Tibial nerve (tissue), 4 donors: ENCODE measurements at regions not wholly inside any gene's neighbourhood (a gene's known extent, or its start where the extent isn't known, plus 50 kb on each side); places are given as distances from the start of the nearest gene placed in this dataset.

Source experiments
- DNase-seq, 2 donors: peaks; one replicate each; pipeline ENCODE4 v3.0.0-alpha.2; 2019; ENCODE audit warnings: low spot score in 2 of 2
- H3K27ac ChIP-seq, 4 donors: fragments of 200-600 bp; sonication (generic) in 3 of 4; one replicate each; pipeline ENCODE4 v1.5.1; 2017 to 2019; ENCODE audit warnings: mild to moderate bottlenecking in 1 of 4
- H3K27me3 ChIP-seq, 2 donors: fragments of 200-600 bp; sonication (generic) in 1 of 2; one replicate each; pipeline versions ENCODE4 v1.5.1 to v1.6.0; 2017 to 2019
- H3K36me3 ChIP-seq, 3 donors: fragments of 200-600 bp; sonication (generic); one replicate each; pipeline ENCODE4 v1.5.1; 2018 to 2019
- H3K4me1 ChIP-seq, 4 donors: fragments of 200-600 bp; sonication (generic) in 3 of 4; one replicate each; pipeline ENCODE4 v1.5.1; 2017 to 2019
- H3K4me3 ChIP-seq, 4 donors: fragments of 200-600 bp; sonication (generic) in 3 of 4; one replicate each; pipeline ENCODE4 v1.5.1; 2017 to 2019; ENCODE audit warnings: mild to moderate bottlenecking in 1 of 4, moderate library complexity in 1 of 4
- H3K9me3 ChIP-seq, 4 donors: fragments of 200-600 bp; sonication (generic) in 3 of 4; one replicate each; pipeline ENCODE4 v1.5.1; 2017 to 2019
- CTCF ChIP-seq, 5 experiments: fragments of 200-600 bp in 3 of 5; fragments of 450-650 bp in 2 of 5; sonication (generic) in 3 of 5; IDR thresholded peaks; one replicate each; pipeline ENCODE4 v1.5.1; 2016 to 2019; ENCODE audit warnings: antibody characterized with exemption in 5 of 5, mild to moderate bottlenecking in 3 of 5, moderate library complexity in 2 of 5
- EP300 ChIP-seq, 2 donors: sonication (generic); formaldehyde crosslinking; IDR thresholded peaks; one replicate each; pipeline ENCODE4 v1.6.1; 2017; ENCODE audit warnings: antibody characterized with exemption in 2 of 2, mild to moderate bottlenecking in 1 of 2
- POLR2A ChIP-seq, 2 donors: fragments of 450-650 bp; IDR thresholded peaks; one replicate each; pipeline ENCODE4 v1.6.1; 2017; ENCODE audit warnings: antibody characterized with exemption in 2 of 2, mild to moderate bottlenecking in 2 of 2, moderate library complexity in 2 of 2
- WGBS, 2 donors: methylation state at CpG; one replicate each; pipeline ENCODE4 v1.1.5; 2018; 5-methylcytosine and 5-hydroxymethylcytosine counted together

DNA sequence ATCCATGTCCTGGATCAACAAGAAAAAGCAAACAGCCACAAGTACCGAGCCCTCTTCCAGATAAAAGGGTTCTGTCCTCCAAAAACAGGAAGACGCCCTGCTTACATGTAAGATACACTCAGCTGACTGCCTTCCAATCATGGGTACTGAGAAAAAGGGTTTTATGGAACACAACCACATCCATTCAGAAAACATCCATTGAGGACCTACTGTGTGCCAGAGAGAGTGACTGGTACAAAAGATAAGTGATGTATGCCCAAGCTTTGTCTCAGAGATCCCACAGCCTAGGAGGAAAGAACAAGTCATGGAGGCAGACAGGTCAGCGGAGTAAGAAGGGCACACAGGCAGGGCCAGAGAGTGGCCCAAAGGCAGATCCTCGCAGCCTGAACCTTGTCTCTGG, 94.8 kb upstream of the SSTR4 start:
- no peak for DNase-seq
- Histone ChIP-seq H3K4me1 (no peaks in the 10 kb centered on the region), H3K4me3 (no peak overlapping the region), H3K9me3 (peaks cover 0 to 5% (median 0%) of the 10 kb centered on the region in 4 donors), H3K36me3 (no peaks in the 10 kb centered on the region), H3K27me3 (no peaks in the 10 kb centered on the region), H3K27ac (no peak overlapping the region)
- WGBS, 2 donors = 78 to 81% methylated on average over 4 of the region's 4 CpGs
- TF ChIP-seq EP300 (IDR thresholded peaks at IDR 0.05) (no peak), CTCF (IDR thresholded peaks at IDR 0.05) (no peak), POLR2A (IDR thresholded peaks at IDR 0.05) (no peak)

GRCh38 chr20:22941550-22941949, 93.6 kb upstream of the SSTR4 start:
- DNase-seq = no peak
- TF ChIP-seq EP300 (IDR thresholded peaks at IDR 0.05) (no peak), POLR2A (IDR thresholded peaks at IDR 0.05) (no peak), CTCF (IDR thresholded peaks at IDR 0.05) (no peak)
- peaks cover 0 to 4% (median 0%) of the 10 kb centered on the region in 4 donors for H3K9me3 ChIP-seq
- H3K36me3 ChIP-seq = no peaks in the 10 kb centered on the region
- no peak overlapping the region for H3K27ac ChIP-seq
- H3K27me3 ChIP-seq = no peaks in the 10 kb centered on the region
- 69 to 83% methylated on average over 5 of the region's 5 CpGs for WGBS, 2 donors
- H3K4me1 ChIP-seq = no peaks in the 10 kb centered on the region
- no peak overlapping the region for H3K4me3 ChIP-seq

DNA sequence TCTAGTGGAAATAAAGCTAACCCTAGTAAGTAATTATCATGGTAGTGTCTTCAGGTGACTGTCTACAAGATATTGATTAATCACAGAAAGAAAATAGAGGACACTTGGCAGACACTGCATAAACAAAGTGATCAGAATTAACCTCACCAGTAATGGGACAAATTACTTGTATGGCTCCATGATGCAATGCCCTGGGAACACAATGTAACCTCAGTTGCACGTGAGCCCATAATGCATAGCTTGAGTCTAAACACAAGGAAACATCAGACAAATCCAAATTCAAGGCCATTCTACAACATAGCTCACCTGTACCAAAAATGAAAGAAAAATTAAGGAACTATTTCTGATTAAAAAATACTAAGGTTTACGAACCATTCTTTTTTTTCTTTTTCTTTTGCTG, 92.4 kb upstream of the SSTR4 start:
- Histone ChIP-seq H3K27ac (no peak overlapping the region), H3K4me3 (no peak overlapping the region), H3K36me3 (no peaks in the 10 kb centered on the region), H3K9me3 (peaks cover 0 to 6% (median 0%) of the 10 kb centered on the region in 4 donors), H3K27me3 (no peaks in the 10 kb centered on the region), H3K4me1 (no peaks in the 10 kb centered on the region)
- WGBS, 2 donors = 81 to 87% methylated on average over 2 of the region's 2 CpGs
- DNase-seq = no peak
- TF ChIP-seq EP300 (IDR thresholded peaks at IDR 0.05) = no peak
- TF ChIP-seq CTCF (IDR thresholded peaks at IDR 0.05) = no peak
- TF ChIP-seq POLR2A (IDR thresholded peaks at IDR 0.05) = no peak

DNA sequence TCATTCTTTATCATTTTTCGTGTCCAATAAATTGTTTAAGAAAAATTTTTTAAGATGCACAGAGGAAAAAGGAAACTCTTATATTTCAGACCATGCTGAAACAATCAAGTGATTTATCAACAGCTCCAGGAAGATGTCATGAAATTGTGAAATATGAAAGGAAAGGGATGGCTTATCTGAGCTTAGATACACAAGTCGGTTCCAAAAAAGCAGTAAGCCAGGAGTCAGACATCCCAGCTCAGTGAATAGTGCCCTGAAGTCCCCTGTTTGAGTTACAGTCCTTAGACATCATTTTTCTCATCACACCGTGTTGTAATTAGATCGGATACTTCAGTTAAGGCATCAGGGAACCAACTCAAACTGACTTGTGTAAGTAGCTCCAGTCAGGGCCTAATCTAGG, 91.0 kb upstream of the SSTR4 start:
- no peak for TF ChIP-seq EP300 (IDR thresholded peaks at IDR 0.05)
- no peak for TF ChIP-seq CTCF (IDR thresholded peaks at IDR 0.05)
- no peak for TF ChIP-seq POLR2A (IDR thresholded peaks at IDR 0.05)
- no peaks in the 10 kb centered on the region for H3K36me3 ChIP-seq
- no peaks in the 10 kb centered on the region for H3K27me3 ChIP-seq
- H3K27ac ChIP-seq = no peak overlapping the region
- no peaks in the 10 kb centered on the region for H3K4me1 ChIP-seq
- peaks cover 0 to 6% (median 0%) of the 10 kb centered on the region in 4 donors for H3K9me3 ChIP-seq
- H3K4me3 ChIP-seq = no peak overlapping the region
- WGBS, 2 donors = 59 to 60% methylated on average over 4 of the region's 4 CpGs
- no peak for DNase-seq

GRCh38 chr20:22944936-22945335, 90.2 kb upstream of the SSTR4 start:
- TF ChIP-seq EP300 (IDR thresholded peaks at IDR 0.05) (no peak), POLR2A (IDR thresholded peaks at IDR 0.05) (no peak), CTCF (IDR thresholded peaks at IDR 0.05) (no peak)
- Histone ChIP-seq H3K36me3 (no peaks in the 10 kb centered on the region), H3K4me3 (no peak overlapping the region), H3K27me3 (no peaks in the 10 kb centered on the region), H3K4me1 (no peaks in the 10 kb centered on the region), H3K9me3 (peaks cover 0 to 6% (median 0%) of the 10 kb centered on the region in 4 donors), H3K27ac (no peak overlapping the region)
- no peak for DNase-seq
- WGBS, 2 donors = 84 to 91% methylated on average over 6 of the region's 6 CpGs
